Testis (tissue), 2 donors: ENCODE measurements at regions not wholly inside any gene's neighbourhood (a gene's known extent, or its start where the extent isn't known, plus 50 kb on each side); places are given as distances from the start of the nearest gene placed in this dataset.

ENCODE experiments used
- DNase-seq: peaks from one replicate; pipeline ENCODE4 v3.0.0-alpha.2; 2019
- H3K27ac ChIP-seq, 2 donors: fragments of 200-600 bp; sonication (generic); one replicate each; pipeline ENCODE4 v1.5.1; 2019
- H3K27me3 ChIP-seq: fragments of 200-600 bp; sonication (generic); one replicate; pipeline ENCODE4 v1.5.1; 2019
- H3K36me3 ChIP-seq: fragments of 200-600 bp; sonication (generic); one replicate; pipeline ENCODE4 v1.5.1; 2017; ENCODE audit warnings: low read depth; ENCODE audit errors: missing control alignments
- H3K4me1 ChIP-seq: fragments of 200-600 bp; sonication (generic); one replicate; pipeline ENCODE4 v1.5.1; 2019
- H3K4me3 ChIP-seq, 2 donors: fragments of 200-600 bp; sonication (generic); one replicate each; pipeline ENCODE4 v1.5.1; 2017 to 2019
- H3K9me3 ChIP-seq: fragments of 200-600 bp; sonication (generic); one replicate; pipeline ENCODE4 v1.5.1; 2017
- POLR2A ChIP-seq: fragments of 450-650 bp; IDR thresholded peaks from one replicate; pipeline ENCODE4 v1.6.1; 2017; ENCODE audit warnings: antibody characterized with exemption, mild to moderate bottlenecking, moderate library complexity
- WGBS, 2 donors: methylation state at CpG; one replicate each; pipeline ENCODE4 v1.1.5; 2018; 5-methylcytosine and 5-hydroxymethylcytosine counted together
- intact Hi-C: fragments of 100-400 bp; cut with DNase I; formaldehyde crosslinking; loops from one replicate; pipeline ENCODE4 v1.15.1; 2023; ENCODE audit warnings: low total_unique reads
- TF ChIP-seq, protein P1 (sequence below), 3 experiments: fragments of 450-650 bp in 2 of 3; fragments of 200-600 bp in 1 of 3; sonication (generic) in 1 of 3; IDR thresholded peaks; one replicate each; pipeline ENCODE4 v1.5.1; 2016 to 2019; ENCODE audit warnings: antibody characterized with exemption in 3 of 3, mild to moderate bottlenecking in 2 of 3, moderate library complexity in 1 of 3

DNA sequence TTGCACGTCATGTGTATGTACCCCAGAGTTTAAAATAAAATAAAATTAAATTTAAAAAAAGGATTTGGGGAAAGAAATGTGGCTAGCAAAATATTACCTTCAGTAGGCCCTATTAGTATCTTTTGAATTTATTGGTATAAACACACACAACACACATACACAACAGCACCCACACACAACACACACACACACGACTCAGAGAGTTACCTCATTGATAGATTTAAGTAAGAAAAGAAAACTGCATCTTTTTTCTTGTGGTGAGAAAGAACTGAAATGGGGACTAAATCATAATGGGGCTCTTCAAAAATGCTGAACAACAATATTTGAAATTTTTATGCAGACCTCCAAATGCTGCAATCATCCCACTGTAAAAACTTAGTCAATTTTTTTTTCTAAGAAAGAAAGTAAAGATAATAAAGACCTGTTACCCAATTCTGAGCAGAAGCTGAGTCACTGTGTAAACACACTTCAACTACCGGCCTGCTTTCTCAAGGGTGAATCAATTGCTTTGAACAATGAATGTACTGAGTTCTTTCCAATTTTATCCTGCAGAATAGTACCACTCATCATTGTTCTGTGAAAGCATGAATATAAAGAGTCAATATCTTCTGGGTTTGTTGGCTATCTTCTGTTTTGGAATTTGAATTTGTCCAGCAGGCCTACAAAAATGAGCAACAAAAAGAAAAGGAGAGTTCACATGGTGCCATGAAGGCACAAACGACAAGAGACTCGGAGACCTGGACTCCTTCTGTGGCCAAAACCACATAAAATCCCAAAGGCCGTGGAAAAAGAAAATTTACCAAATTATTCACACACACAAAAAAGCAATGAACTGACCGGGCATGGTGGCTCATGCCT, 57.9 kb upstream of the CCNG1 start:
- no peak overlapping the region for H3K4me3 ChIP-seq
- no peaks in the 10 kb centered on the region for H3K9me3 ChIP-seq
- no peak for TF ChIP-seq POLR2A
- TF ChIP-seq, protein P1, sequence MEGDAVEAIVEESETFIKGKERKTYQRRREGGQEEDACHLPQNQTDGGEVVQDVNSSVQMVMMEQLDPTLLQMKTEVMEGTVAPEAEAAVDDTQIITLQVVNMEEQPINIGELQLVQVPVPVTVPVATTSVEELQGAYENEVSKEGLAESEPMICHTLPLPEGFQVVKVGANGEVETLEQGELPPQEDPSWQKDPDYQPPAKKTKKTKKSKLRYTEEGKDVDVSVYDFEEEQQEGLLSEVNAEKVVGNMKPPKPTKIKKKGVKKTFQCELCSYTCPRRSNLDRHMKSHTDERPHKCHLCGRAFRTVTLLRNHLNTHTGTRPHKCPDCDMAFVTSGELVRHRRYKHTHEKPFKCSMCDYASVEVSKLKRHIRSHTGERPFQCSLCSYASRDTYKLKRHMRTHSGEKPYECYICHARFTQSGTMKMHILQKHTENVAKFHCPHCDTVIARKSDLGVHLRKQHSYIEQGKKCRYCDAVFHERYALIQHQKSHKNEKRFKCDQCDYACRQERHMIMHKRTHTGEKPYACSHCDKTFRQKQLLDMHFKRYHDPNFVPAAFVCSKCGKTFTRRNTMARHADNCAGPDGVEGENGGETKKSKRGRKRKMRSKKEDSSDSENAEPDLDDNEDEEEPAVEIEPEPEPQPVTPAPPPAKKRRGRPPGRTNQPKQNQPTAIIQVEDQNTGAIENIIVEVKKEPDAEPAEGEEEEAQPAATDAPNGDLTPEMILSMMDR (IDR thresholded peaks at IDR 0.05): no peak
- no peak overlapping the region for H3K27ac ChIP-seq
- no peaks in the 10 kb centered on the region for H3K27me3 ChIP-seq
- WGBS, 2 donors: 82 to 86% methylated on average over 7 of the region's 7 CpGs
- DNase-seq: no peak
- H3K4me1 ChIP-seq: no peaks in the 10 kb centered on the region
- H3K36me3 ChIP-seq: no peaks in the 10 kb centered on the region
- intact Hi-C loops: no loop called here

DNA sequence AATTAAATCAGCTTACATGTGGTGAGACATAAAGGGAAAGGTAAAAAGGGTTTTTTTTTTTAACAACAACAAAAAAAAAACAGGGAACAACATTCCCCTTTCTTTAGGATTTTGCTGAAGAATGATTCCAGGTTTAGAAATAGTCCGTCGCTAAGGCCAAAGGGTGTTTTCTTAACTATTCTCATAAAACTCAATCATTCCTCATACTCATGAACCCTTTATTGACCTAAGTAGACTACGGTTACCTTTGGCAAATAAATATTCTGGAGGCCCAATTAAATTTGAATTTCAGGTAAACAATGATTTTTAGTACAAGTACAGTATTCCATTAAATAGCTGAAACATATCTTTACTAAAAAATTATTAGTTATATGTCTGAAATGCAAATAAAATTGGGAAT, 55.6 kb upstream of the CCNG1 start:
- Histone ChIP-seq H3K4me1 (peaks cover 3% of the 10 kb centered on the region), H3K9me3 (no peaks in the 10 kb centered on the region), H3K27ac (no peak overlapping the region), H3K27me3 (no peaks in the 10 kb centered on the region), H3K36me3 (no peaks in the 10 kb centered on the region), H3K4me3 (no peak overlapping the region)
- intact Hi-C loops: no loop called here
- DNase-seq: no peak
- WGBS, 2 donors: 94 to 97% methylated on average over 3 of the region's 3 CpGs
- no peak for TF ChIP-seq POLR2A
- TF ChIP-seq, protein P1 (IDR thresholded peaks at IDR 0.05): no peak

- no peaks in the 10 kb centered on the region for H3K36me3 ChIP-seq
- TF ChIP-seq POLR2A: no peak
- TF ChIP-seq, protein P1 (IDR thresholded peaks at IDR 0.05): no peak
- no peaks in the 10 kb centered on the region for H3K27me3 ChIP-seq
- no peak overlapping the region for H3K4me3 ChIP-seq
- no peak for DNase-seq
- peaks cover 3% of the 10 kb centered on the region for H3K4me1 ChIP-seq
- no peaks in the 10 kb centered on the region for H3K9me3 ChIP-seq
- intact Hi-C loops: no loop called here
- H3K27ac ChIP-seq: no peak overlapping the region
- WGBS, 2 donors: 90 to 93% methylated on average over 3 of the region's 3 CpGs
Measured at GRCh38 chr5:163383754-163384153, 53.6 kb upstream of the CCNG1 start.

DNA sequence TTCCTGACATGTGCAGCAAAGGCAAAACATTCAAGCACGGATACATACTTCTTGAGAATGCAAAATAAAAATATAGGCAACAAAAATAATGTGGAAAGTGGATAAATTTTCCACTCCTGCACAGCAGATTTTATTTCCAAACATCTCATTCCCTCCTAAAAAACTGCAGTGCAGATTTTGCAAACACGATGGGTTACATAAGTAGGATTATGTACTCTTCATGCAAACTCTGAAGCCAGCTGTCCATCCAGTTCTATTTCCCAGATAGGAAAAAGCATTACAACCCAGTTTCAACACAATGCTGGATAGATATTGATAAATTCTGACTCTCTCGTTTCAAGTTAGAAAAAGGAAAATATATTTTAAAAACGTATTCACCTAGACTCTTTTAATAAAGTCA, 52.7 kb upstream of the CCNG1 start:
- Histone ChIP-seq H3K27me3 (no peaks in the 10 kb centered on the region), H3K27ac (no peak overlapping the region), H3K9me3 (no peaks in the 10 kb centered on the region), H3K4me3 (no peak overlapping the region), H3K36me3 (no peaks in the 10 kb centered on the region), H3K4me1 (peaks cover 3% of the 10 kb centered on the region)
- WGBS, 2 donors: 66 to 82% methylated on average over 4 of the region's 4 CpGs
- intact Hi-C loops: no loop called here
- no peak for DNase-seq
- TF ChIP-seq, protein P1 (IDR thresholded peaks at IDR 0.05): no peak
- no peak for TF ChIP-seq POLR2A

DNA sequence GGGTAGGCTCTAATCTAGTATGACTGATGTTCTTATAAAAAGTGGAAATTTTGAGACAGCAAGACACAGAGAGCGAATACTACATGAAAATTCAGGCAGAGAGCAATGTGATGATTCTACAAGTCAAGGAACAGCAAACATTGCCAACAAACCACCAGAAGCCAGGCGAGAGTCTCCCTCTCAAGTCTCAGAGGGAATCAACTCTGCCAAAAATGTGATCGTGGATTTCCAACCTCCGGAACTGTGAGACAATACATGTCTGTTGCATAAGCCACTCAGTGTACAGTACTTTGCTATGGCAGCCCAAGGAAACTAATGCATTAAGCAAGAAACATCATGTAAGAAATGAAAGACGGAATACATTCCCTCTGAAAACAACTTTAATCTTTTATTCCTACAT, 52.1 kb upstream of the CCNG1 start:
- H3K4me3 ChIP-seq: no peak overlapping the region
- H3K4me1 ChIP-seq: peaks cover 3% of the 10 kb centered on the region
- intact Hi-C loops: no loop called here
- H3K9me3 ChIP-seq: no peaks in the 10 kb centered on the region
- no peaks in the 10 kb centered on the region for H3K36me3 ChIP-seq
- H3K27ac ChIP-seq: no peak overlapping the region
- WGBS, 2 donors: 62 to 74% methylated on average over 5 of the region's 5 CpGs
- no peak for DNase-seq
- TF ChIP-seq, protein P1 (IDR thresholded peaks at IDR 0.05): no peak
- no peak for TF ChIP-seq POLR2A
- no peaks in the 10 kb centered on the region for H3K27me3 ChIP-seq
